HEK293T (cell line): ENCODE measurements at regions not wholly inside any gene's neighbourhood (a gene's known extent, or its start where the extent isn't known, plus 50 kb on each side); places are given as distances from the start of the nearest gene placed in this dataset.

Experiments used
- CTCF ChIA-PET: fragments of 350-600 bp; formaldehyde crosslinking; extraction: SDS; loops from one replicate; lab custom pipeline; 2021; ENCODE audit warnings: antibody characterized with exemption, inconsistent platforms; lab: Yijun Ruan, JAX
- POLR2A ChIA-PET: fragments of 350-600 bp; formaldehyde crosslinking; extraction: SDS; loops from one replicate; lab custom pipeline; 2020; ENCODE audit warnings: antibody characterized with exemption, inconsistent platforms; lab: Yijun Ruan, JAX
- DNase-seq: peaks from one replicate; pipeline ENCODE4 v3.0.0; 2012; ENCODE audit warnings: mixed read lengths; ENCODE audit errors: extremely low spot score
- ARNT ChIP-seq: fragments of 450-650 bp; IDR thresholded peaks from 2 replicates; pipeline ENCODE4 v1.6.1; 2017; ENCODE audit warnings: mild to moderate bottlenecking
- BHLHE40 ChIP-seq: fragments of 450-650 bp; IDR thresholded peaks from 2 replicates; pipeline ENCODE4 v1.6.1; 2016; ENCODE audit warnings: mild to moderate bottlenecking, moderate library complexity, borderline replicate concordance
- CTBP1 ChIP-seq: fragments of 450-650 bp; IDR thresholded peaks from 2 replicates; pipeline ENCODE4 v1.6.1; 2016; ENCODE audit warnings: borderline replicate concordance
- ELF4 ChIP-seq: fragments of 450-650 bp; IDR thresholded peaks from 2 replicates; pipeline ENCODE4 v1.6.1; 2017; ENCODE audit warnings: antibody characterized with exemption
- FOXA1 ChIP-seq: fragments of 450-650 bp; IDR thresholded peaks from 2 replicates; pipeline ENCODE4 v1.6.1; 2016; ENCODE audit warnings: mild to moderate bottlenecking
- FOXK2 ChIP-seq: fragments of 450-650 bp; IDR thresholded peaks from 2 replicates; pipeline ENCODE4 v1.6.1; 2016; ENCODE audit warnings: mild to moderate bottlenecking
- FOXM1 ChIP-seq: fragments of 450-650 bp; IDR thresholded peaks from 2 replicates; pipeline ENCODE4 v1.6.1; 2017; ENCODE audit warnings: mild to moderate bottlenecking, borderline replicate concordance
- HDGF ChIP-seq: fragments of 450-650 bp; IDR thresholded peaks from 2 replicates; pipeline ENCODE4 v1.6.1; 2017; ENCODE audit warnings: antibody characterized with exemption, borderline replicate concordance
- L3MBTL2 ChIP-seq: fragments of 450-650 bp; conservative IDR thresholded peaks from 2 replicates; pipeline ENCODE4 v1.6.1; 2016; ENCODE audit warnings: mild to moderate bottlenecking
- LEF1 ChIP-seq: fragments of 450-650 bp; IDR thresholded peaks from 2 replicates; pipeline ENCODE4 v1.6.1; 2017; ENCODE audit warnings: mild to moderate bottlenecking, borderline replicate concordance
- NFRKB ChIP-seq: fragments of 450-650 bp; IDR thresholded peaks from 2 replicates; pipeline ENCODE4 v1.6.1; 2016; ENCODE audit warnings: mild to moderate bottlenecking, moderate library complexity
- PKNOX1 ChIP-seq: fragments of 450-650 bp; IDR thresholded peaks from 2 replicates; pipeline ENCODE4 v1.6.1; 2016
- SP1 ChIP-seq: fragments of 450-650 bp; IDR thresholded peaks from 2 replicates; pipeline ENCODE4 v1.6.1; 2017
- SUZ12 ChIP-seq: fragments of 450-650 bp; IDR thresholded peaks from 2 replicates; pipeline ENCODE4 v1.6.1; 2016; ENCODE audit warnings: mild to moderate bottlenecking
- TARDBP ChIP-seq: fragments of 450-650 bp; IDR thresholded peaks from 2 replicates; pipeline ENCODE4 v1.6.1; 2016
- ZNF384 ChIP-seq: fragments of 450-650 bp; IDR thresholded peaks from 2 replicates; pipeline ENCODE4 v1.6.1; 2016

DNA sequence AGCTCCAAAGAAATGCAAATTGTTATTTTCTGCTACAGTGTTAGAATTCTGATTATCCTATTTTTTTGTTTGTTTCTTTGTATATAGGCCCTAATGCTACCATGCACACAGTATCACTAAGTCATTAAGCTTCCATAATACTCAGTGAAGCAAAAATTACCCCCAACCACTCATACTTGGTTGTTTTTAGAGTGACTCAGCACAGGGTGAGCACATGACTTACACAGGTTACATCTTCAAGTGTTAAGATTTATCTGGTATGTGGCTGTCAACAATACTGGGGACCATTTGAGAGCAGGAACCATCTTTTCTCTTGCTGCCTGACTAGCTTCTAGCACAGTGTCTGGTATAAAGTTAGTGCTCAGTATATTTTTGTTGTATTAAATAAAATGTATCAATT lies 255.8 kb upstream of the SLC24A2 start:
- ChIA-PET CTCF (no interaction called here), POLR2A (no interaction called here)
- TF ChIP-seq SUZ12 (no peak), FOXM1 (no peak), SP1 (no peak), L3MBTL2 (no peak), NFRKB (no peak), CTBP1 (no peak), LEF1 (no peak), ELF4 (no peak), TARDBP (no peak), ARNT (no peak), ZNF384 (no peak), FOXK2 (no peak), PKNOX1 (no peak), BHLHE40 (no peak)
- no peak for DNase-seq

- TF ChIP-seq FOXK2, result no peak
- no peak for DNase-seq
- ChIA-PET CTCF (no interaction called here), POLR2A (no interaction called here)
Observed at GRCh38 chr9:20043461-20043860, 254.6 kb upstream of the SLC24A2 start.

DNA sequence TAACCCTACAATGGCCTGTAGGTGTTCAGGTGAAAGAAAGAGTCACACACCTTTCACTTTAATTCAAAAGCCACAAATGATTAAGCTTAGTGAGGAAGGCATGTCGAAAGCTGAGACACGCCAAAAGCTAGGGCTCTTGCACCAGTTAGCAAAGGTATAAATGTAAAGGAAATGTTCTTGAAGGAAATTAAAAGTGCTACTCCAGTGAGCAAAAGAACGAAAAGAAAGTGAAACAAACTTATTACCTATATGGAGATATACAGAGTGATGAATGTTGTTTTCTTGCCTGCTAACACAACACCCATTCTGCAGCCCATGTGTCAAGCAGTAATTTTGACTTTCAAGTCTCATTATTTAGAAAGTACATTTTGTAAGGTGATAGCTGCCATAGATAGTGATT lies 254.2 kb upstream of the SLC24A2 start:
- ChIA-PET CTCF (no interaction called here), POLR2A (no interaction called here)
- DNase-seq, result no peak
- TF ChIP-seq LEF1, result no peak
- TF ChIP-seq TARDBP, result no peak
- TF ChIP-seq PKNOX1, result no peak

DNA sequence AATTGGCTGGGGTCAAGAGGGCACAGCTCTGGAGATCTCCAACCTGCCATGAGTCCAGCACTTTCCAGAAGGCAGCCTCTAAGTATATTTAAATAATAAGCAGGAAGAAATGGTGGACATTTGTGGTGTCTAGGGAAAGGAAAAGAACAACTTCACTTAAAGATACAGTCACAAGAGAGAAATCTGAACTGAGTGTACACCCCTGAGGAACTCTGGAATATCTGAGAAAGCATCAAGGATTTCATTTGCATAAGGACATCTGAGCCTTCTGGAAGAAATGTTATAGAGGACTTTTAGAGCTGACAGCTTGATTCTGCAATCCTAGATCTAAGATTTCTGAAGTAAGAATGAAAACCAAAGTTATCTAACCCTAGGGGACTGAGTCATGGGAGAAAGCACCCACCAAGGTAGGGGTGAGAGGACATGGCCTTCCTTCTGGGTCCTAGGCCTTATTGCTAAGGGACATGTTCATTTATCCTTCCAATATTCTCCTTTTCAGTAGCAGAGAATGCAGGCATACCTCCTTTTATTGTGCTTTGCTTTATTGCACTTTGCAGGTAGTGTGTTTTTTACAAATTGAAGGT lies 253.4 kb upstream of the SLC24A2 start:
- no peak for DNase-seq
- ChIA-PET CTCF (no interaction called here), POLR2A (no interaction called here)

DNA sequence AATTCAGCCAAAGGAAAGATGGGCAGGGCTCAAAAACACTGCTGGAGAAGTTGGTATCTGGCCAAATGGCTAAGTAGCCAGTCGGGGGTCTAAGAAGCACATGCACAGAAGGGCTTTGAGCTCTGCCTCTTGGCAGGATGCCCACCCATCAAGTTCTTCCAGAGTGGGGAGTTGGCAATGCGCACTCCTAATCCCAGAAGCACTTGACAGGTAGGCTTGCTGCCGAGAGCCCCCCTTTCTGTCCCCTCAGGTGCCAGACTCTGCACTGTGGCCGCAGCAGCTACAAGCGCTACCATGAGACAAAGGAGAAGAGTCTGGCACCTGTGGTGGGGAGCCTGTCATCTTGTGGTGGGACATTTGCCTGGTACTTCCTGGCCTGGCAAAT lies 252.9 kb upstream of the SLC24A2 start:
- ChIA-PET CTCF (no interaction called here), POLR2A (no interaction called here)
- DNase-seq, result no peak
- TF ChIP-seq ZNF384 (no peak), CTBP1 (no peak), SUZ12 (no peak), ARNT (no peak), HDGF (no peak), L3MBTL2 (no peak), ELF4 (no peak), BHLHE40 (no peak), FOXK2 (no peak), NFRKB (no peak)

More for the DNA sequence above, 253.4 kb upstream of the SLC24A2 start:
- TF ChIP-seq FOXK2, result no peak
- no peak for TF ChIP-seq SUZ12
- no peak for TF ChIP-seq FOXM1
- no peak for TF ChIP-seq FOXA1
- TF ChIP-seq PKNOX1, result no peak
- no peak for TF ChIP-seq NFRKB
- no peak for TF ChIP-seq ZNF384
- no peak for TF ChIP-seq CTBP1
- no peak for TF ChIP-seq ARNT
- no peak for TF ChIP-seq TARDBP
- no peak for TF ChIP-seq ELF4
- TF ChIP-seq HDGF, result no peak
- no peak for TF ChIP-seq L3MBTL2
- TF ChIP-seq SP1, result no peak
- TF ChIP-seq BHLHE40, result no peak
- no peak for TF ChIP-seq LEF1

GRCh38 chr9:20040991-20041696 lies 252.3 kb upstream of the SLC24A2 start:
- CTCF ChIA-PET, result no interaction called here
- POLR2A ChIA-PET, result no interaction called here

More at GRCh38 chr9:20040991-20041696, 252.3 kb upstream of the SLC24A2 start:
- no peak for DNase-seq
- TF ChIP-seq NFRKB (no peak), CTBP1 (no peak), FOXM1 (no peak), FOXA1 (no peak), ARNT (no peak), SP1 (no peak), SUZ12 (no peak), ZNF384 (no peak), FOXK2 (no peak), BHLHE40 (no peak), ELF4 (no peak), PKNOX1 (no peak), TARDBP (no peak), LEF1 (no peak), L3MBTL2 (no peak), HDGF (no peak)
